OCI-LY1 (cell line): ENCODE measurements at regions not wholly inside any gene's neighbourhood (a gene's known extent, or its start where the extent isn't known, plus 50 kb on each side); places are given as distances from the start of the nearest gene placed in this dataset.

Source experiments
- H2AFZ ChIP-seq: fragments of 200-600 bp; sonication (generic), shearing (Covaris generic); 2 replicates; pipeline ENCODE4 v1.6.0; 2014; ENCODE audit warnings: antibody characterized with exemption, mild to moderate bottlenecking, low read length
- H3F3A ChIP-seq: fragments of 200-600 bp; sonication (generic), shearing (Covaris generic); 2 replicates; pipeline ENCODE4 v1.6.0; 2014; ENCODE audit warnings: mild to moderate bottlenecking, antibody characterized with exemption, low read length, moderate library complexity; ENCODE audit not compliant: insufficient read depth
- H3K27ac ChIP-seq: fragments of 200-600 bp; sonication (generic); 2 replicates; pipeline ENCODE4 v1.5.1; 2014; ENCODE audit warnings: low read length, mixed run types, mild to moderate bottlenecking, low read depth; ENCODE audit not compliant: poor library complexity, severe bottlenecking
- H3K27me3 ChIP-seq: fragments of 200-600 bp; sonication (generic); 2 replicates; pipeline ENCODE4 v1.6.0; 2014; ENCODE audit warnings: antibody characterized with exemption, mild to moderate bottlenecking, low read length, moderate library complexity; ENCODE audit not compliant: insufficient read depth
- H3K36me3 ChIP-seq: fragments of 200-600 bp; sonication (generic); 2 replicates; pipeline ENCODE4 v1.6.1; 2014; ENCODE audit warnings: mild to moderate bottlenecking, antibody characterized with exemption, low read length, moderate library complexity, mixed read lengths; ENCODE audit not compliant: insufficient read depth
- H3K4me1 ChIP-seq: fragments of 200-600 bp; sonication (generic); 2 replicates; pipeline ENCODE4 v1.5.1; 2014; ENCODE audit warnings: mild to moderate bottlenecking, low read length, moderate library complexity; ENCODE audit not compliant: insufficient read depth, severe bottlenecking
- H3K4me2 ChIP-seq: fragments of 200-600 bp; sonication (generic), shearing (Covaris generic); 2 replicates; pipeline ENCODE4 v1.6.1; 2014; ENCODE audit warnings: low read length
- H3K4me3 ChIP-seq: fragments of 200-600 bp; sonication (generic); 2 replicates; pipeline ENCODE4 v1.5.1; 2014; ENCODE audit warnings: low read length, low read depth, mild to moderate bottlenecking, mixed read lengths; ENCODE audit not compliant: poor library complexity, severe bottlenecking
- H3K79me2 ChIP-seq: fragments of 200-600 bp; shearing (Covaris generic); 2 replicates; pipeline ENCODE4 v1.6.1; 2016; ENCODE audit warnings: mixed run types, low read length, mixed read lengths; ENCODE audit not compliant: insufficient read depth
- H3K9ac ChIP-seq: fragments of 200-600 bp; sonication (generic), shearing (Covaris generic); 2 replicates; pipeline ENCODE4 v1.6.1; 2014; ENCODE audit warnings: mild to moderate bottlenecking, low read length, mixed read lengths
- H3K9me2 ChIP-seq: fragments of 200-600 bp; sonication (generic), shearing (Covaris generic); 2 replicates; pipeline ENCODE4 v1.6.1; 2014; ENCODE audit warnings: low read depth, mild to moderate bottlenecking, low read length, mixed read lengths
- H3K9me3 ChIP-seq: fragments of 200-600 bp; shearing (Covaris generic); 2 replicates; pipeline ENCODE4 v1.6.1; 2014; ENCODE audit warnings: low read length, mixed read lengths
- H4K20me1 ChIP-seq: fragments of 200-600 bp; sonication (generic), shearing (Covaris generic); 2 replicates; pipeline ENCODE4 v1.6.0; 2016; ENCODE audit warnings: mild to moderate bottlenecking, low read length; ENCODE audit not compliant: insufficient read depth
- CTCF ChIP-seq: fragments of 200-600 bp; sonication (generic), shearing (Covaris generic); IDR thresholded peaks from 2 replicates; pipeline ENCODE4 v1.5.1; 2017; ENCODE audit warnings: mild to moderate bottlenecking, antibody characterized with exemption, low read length, moderate library complexity, mixed read lengths
- EZH2 ChIP-seq: fragments of 200-600 bp; sonication (generic), shearing (Covaris generic); IDR thresholded peaks from 2 replicates; pipeline ENCODE4 v1.8.0; 2017; ENCODE audit warnings: borderline replicate concordance, mixed run types, mild to moderate bottlenecking, antibody characterized with exemption, low read length, moderate library complexity, mixed read lengths

GRCh38 chr14:76654573-76655108, 106.6 kb upstream of the VASH1 start:
- no peak overlapping the region for H3K9ac ChIP-seq
- H3K4me1 ChIP-seq = no peaks in the 10 kb centered on the region
- no peak overlapping the region for H3K4me3 ChIP-seq
- H3K36me3 ChIP-seq = no peaks in the 10 kb centered on the region
- no peak overlapping the region for H3K27ac ChIP-seq
- 0 out of 2 replicates have a peak, but pooled peaks cover 3% of the 10 kb centered on the region for H3K9me3 ChIP-seq
- no peak overlapping the region for H3K4me2 ChIP-seq
- no peaks in the 10 kb centered on the region for H3K79me2 ChIP-seq
- H3K27me3 ChIP-seq = no peaks in the 10 kb centered on the region
- H2AFZ ChIP-seq = no peak overlapping the region
- no peaks in the 10 kb centered on the region for H3K9me2 ChIP-seq
- TF ChIP-seq CTCF (no peak), EZH2 (no peak)
- H3F3A ChIP-seq = no peaks in the 10 kb centered on the region
- H4K20me1 ChIP-seq = no peaks in the 10 kb centered on the region

- Histone ChIP-seq H3K4me3 (no peak overlapping the region), H3K9me3 (0 out of 2 replicates have a peak, but pooled peaks cover 3% of the 10 kb centered on the region), H3K27me3 (no peaks in the 10 kb centered on the region), H3K9ac (no peak overlapping the region), H4K20me1 (no peaks in the 10 kb centered on the region), H3K9me2 (no peaks in the 10 kb centered on the region), H3K27ac (no peak overlapping the region), H3K36me3 (no peaks in the 10 kb centered on the region), H3K79me2 (no peaks in the 10 kb centered on the region), H3K4me1 (no peaks in the 10 kb centered on the region), H3F3A (no peaks in the 10 kb centered on the region), H3K4me2 (no peak overlapping the region), H2AFZ (no peak overlapping the region)
- TF ChIP-seq CTCF (no peak), EZH2 (no peak)
Measured at GRCh38 chr14:76655331-76655730, 105.9 kb upstream of the VASH1 start.

GRCh38 chr14:76656592-76656991, 104.7 kb upstream of the VASH1 start:
- H3K79me2 ChIP-seq = no peaks in the 10 kb centered on the region
- H3K4me2 ChIP-seq = no peak overlapping the region
- no peak overlapping the region for H2AFZ ChIP-seq
- 0 out of 2 replicates have a peak, but pooled peaks cover 3% of the 10 kb centered on the region for H3K9me3 ChIP-seq
- H3F3A ChIP-seq = no peaks in the 10 kb centered on the region
- no peak overlapping the region for H3K9ac ChIP-seq
- no peak for TF ChIP-seq CTCF
- TF ChIP-seq EZH2 = no peak
- no peak overlapping the region for H3K27ac ChIP-seq
- H3K9me2 ChIP-seq = no peaks in the 10 kb centered on the region
- no peaks in the 10 kb centered on the region for H3K4me1 ChIP-seq
- H4K20me1 ChIP-seq = no peaks in the 10 kb centered on the region
- no peaks in the 10 kb centered on the region; the same call in 1 of the 2 replicates for H3K27me3 ChIP-seq
- H3K4me3 ChIP-seq = no peak overlapping the region
- H3K36me3 ChIP-seq = no peaks in the 10 kb centered on the region
